ENCODE measurements at regions not wholly inside any gene's neighbourhood (a gene's known extent, or its start where the extent isn't known, plus 50 kb on each side); places are given as distances from the start of the nearest gene placed in this dataset.

DNA sequence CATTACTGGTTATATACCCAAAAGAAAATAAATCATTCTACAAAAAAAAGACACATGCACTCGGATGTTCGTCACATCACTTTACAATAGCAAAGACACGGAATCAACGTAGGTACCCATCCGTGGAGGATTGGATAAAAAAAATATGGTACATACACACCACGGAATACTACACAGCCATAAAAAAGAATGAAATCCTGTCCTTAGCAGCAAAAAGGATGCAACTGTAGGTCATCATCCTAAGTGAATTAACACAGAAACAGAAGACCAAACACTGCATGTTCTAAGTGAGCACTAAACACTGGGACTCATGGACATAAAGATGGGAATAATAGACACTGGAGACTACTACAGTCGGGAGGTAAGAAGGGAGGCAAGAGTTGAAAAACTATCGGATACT lies 148.6 kb downstream of the CHD1L start:
- TF ChIP-seq, protein P1, sequence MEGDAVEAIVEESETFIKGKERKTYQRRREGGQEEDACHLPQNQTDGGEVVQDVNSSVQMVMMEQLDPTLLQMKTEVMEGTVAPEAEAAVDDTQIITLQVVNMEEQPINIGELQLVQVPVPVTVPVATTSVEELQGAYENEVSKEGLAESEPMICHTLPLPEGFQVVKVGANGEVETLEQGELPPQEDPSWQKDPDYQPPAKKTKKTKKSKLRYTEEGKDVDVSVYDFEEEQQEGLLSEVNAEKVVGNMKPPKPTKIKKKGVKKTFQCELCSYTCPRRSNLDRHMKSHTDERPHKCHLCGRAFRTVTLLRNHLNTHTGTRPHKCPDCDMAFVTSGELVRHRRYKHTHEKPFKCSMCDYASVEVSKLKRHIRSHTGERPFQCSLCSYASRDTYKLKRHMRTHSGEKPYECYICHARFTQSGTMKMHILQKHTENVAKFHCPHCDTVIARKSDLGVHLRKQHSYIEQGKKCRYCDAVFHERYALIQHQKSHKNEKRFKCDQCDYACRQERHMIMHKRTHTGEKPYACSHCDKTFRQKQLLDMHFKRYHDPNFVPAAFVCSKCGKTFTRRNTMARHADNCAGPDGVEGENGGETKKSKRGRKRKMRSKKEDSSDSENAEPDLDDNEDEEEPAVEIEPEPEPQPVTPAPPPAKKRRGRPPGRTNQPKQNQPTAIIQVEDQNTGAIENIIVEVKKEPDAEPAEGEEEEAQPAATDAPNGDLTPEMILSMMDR (IDR thresholded peaks at IDR 0.05), result no peak
- TF ChIP-seq POLR2A (IDR thresholded peaks at IDR 0.05), result no peak

Measured in testis (tissue), 2 donors.